GM13976 (cell line): ENCODE measurements at regions not wholly inside any gene's neighbourhood (a gene's known extent, or its start where the extent isn't known, plus 50 kb on each side); places are given as distances from the start of the nearest gene placed in this dataset.

ENCODE experiments used
- DNase-seq: peaks from one replicate; pipeline ENCODE4 v3.0.0; 2012; ENCODE audit warnings: low spot score
- CTCF ChIP-seq: IDR thresholded peaks from 2 replicates; pipeline ENCODE4 v1.5.1; 2012; ENCODE audit warnings: borderline replicate concordance, mild to moderate bottlenecking; ENCODE audit not compliant: insufficient read depth; ENCODE audit errors: extremely low read depth, missing control alignments, control extremely low read depth
- in situ Hi-C: fragments of 300-500 bp; cut with MboI; formaldehyde crosslinking; loops from one replicate; pipeline ENCODE4 v1.12.0; 2022; ENCODE audit warnings: low sequenced_read_pairs, mixed read lengths, inconsistent platforms; ENCODE audit not compliant: unreplicated experiment

- no peak for DNase-seq
Measured at GRCh38 chr12:90441431-90441830, 513.5 kb downstream of the CCER1 start.

GRCh38 chr12:90428881-90429280 is 526.1 kb downstream of the CCER1 start:
- in situ Hi-C loops: no loop called here
- no peak for DNase-seq

More at GRCh38 chr12:90441431-90441830, 513.5 kb downstream of the CCER1 start:
- in situ Hi-C loops: no loop called here
- no peak for TF ChIP-seq CTCF

GRCh38 chr12:90428465-90428864 is 526.5 kb downstream of the CCER1 start:
- in situ Hi-C loops: no loop called here
- no peak for TF ChIP-seq CTCF
- no peak for DNase-seq

More at GRCh38 chr12:90428881-90429280, 526.1 kb downstream of the CCER1 start:
- TF ChIP-seq CTCF: no peak

- no peak for TF ChIP-seq CTCF
- in situ Hi-C loops: no loop called here
- no peak for DNase-seq
Measured at GRCh38 chr12:90423965-90424364, 531.0 kb downstream of the CCER1 start.

GRCh38 chr12:90410962-90411361 is 544.0 kb downstream of the CCER1 start:
- TF ChIP-seq CTCF: no peak
- in situ Hi-C loops: no loop called here

GRCh38 chr12:90407841-90408240 is 547.1 kb downstream of the CCER1 start:
- in situ Hi-C loops: no loop called here
- no peak for TF ChIP-seq CTCF
- DNase-seq: no peak

More at GRCh38 chr12:90410962-90411361, 544.0 kb downstream of the CCER1 start:
- DNase-seq: no peak

GRCh38 chr12:90404071-90404470 is 550.9 kb downstream of the CCER1 start:
- in situ Hi-C loops: no loop called here
- no peak for TF ChIP-seq CTCF
- no peak for DNase-seq
